Peyer's patch (tissue), 4 donors: ENCODE measurements at regions not wholly inside any gene's neighbourhood (a gene's known extent, or its start where the extent isn't known, plus 50 kb on each side); places are given as distances from the start of the nearest gene placed in this dataset.
"Not testable (repeated sequence)": the region's sequence is repeated elsewhere in the genome, so short reads cannot be mapped to it uniquely, and the experiment has no call there.

Source experiments
- DNase-seq, 3 donors: peaks; one replicate each; pipeline ENCODE4 v3.0.0-alpha.2; 2017 to 2019
- H3K27ac ChIP-seq, 4 donors: fragments of 200-600 bp; sonication (generic); one replicate each; pipeline ENCODE4 v1.5.1; 2016 to 2019
- H3K27me3 ChIP-seq, 2 donors: fragments of 200-600 bp; sonication (generic); one replicate each; pipeline ENCODE4 v1.5.1; 2019
- H3K36me3 ChIP-seq, 3 donors: fragments of 200-600 bp; sonication (generic); one replicate each; pipeline ENCODE4 v1.5.1; 2016 to 2019
- H3K4me1 ChIP-seq, 4 donors: fragments of 200-600 bp; sonication (generic); one replicate each; pipeline ENCODE4 v1.5.1; 2016 to 2019
- H3K4me3 ChIP-seq, 4 donors: fragments of 200-600 bp; sonication (generic); 1 replicate in 3 of 4; 2 replicates in 1 of 4; pipeline ENCODE4 v1.5.1; 2016 to 2019; ENCODE audit warnings: mild to moderate bottlenecking in 1 of 4
- H3K9me3 ChIP-seq, 4 donors: fragments of 200-600 bp; sonication (generic); one replicate each; pipeline ENCODE4 v1.5.1; 2016 to 2019; ENCODE audit warnings: mild to moderate bottlenecking in 1 of 4
- CTCF ChIP-seq, 6 experiments: fragments of 450-650 bp in 4 of 6; fragments of 200-600 bp in 2 of 6; sonication (generic) in 1 of 6; IDR thresholded peaks; one replicate each; pipeline ENCODE4 v1.5.1; 2017 to 2019; ENCODE audit warnings: antibody characterized with exemption in 6 of 6, mild to moderate bottlenecking in 3 of 6, moderate library complexity in 1 of 6
- POLR2A ChIP-seq, 2 donors: fragments of 450-650 bp; IDR thresholded peaks; one replicate each; pipeline ENCODE4 v1.5.1; 2017; ENCODE audit warnings: antibody characterized with exemption in 2 of 2, mild to moderate bottlenecking in 2 of 2, moderate library complexity in 2 of 2

- DNase-seq, result no peak
- H3K27me3 ChIP-seq, result no peaks in the 10 kb centered on the region
- H3K27ac ChIP-seq, result no peak overlapping the region
- no peak overlapping the region for H3K4me3 ChIP-seq
- no peaks in the 10 kb centered on the region for H3K36me3 ChIP-seq
- H3K4me1 ChIP-seq, result peaks cover 0 to 7% (median 0%) of the 10 kb centered on the region in 4 donors
- no peaks in the 10 kb centered on the region for H3K9me3 ChIP-seq
- TF ChIP-seq POLR2A (IDR thresholded peaks at IDR 0.05) (no peak), CTCF (IDR thresholded peaks at IDR 0.05) (no peak)
Observed at GRCh38 chr1:70503358-70503757, 92.3 kb downstream of the CTH start.

- Histone ChIP-seq H3K36me3 (no peaks in the 10 kb centered on the region), H3K9me3 (no peaks in the 10 kb centered on the region), H3K4me1 (peaks cover 0 to 7% (median 0%) of the 10 kb centered on the region in 4 donors), H3K4me3 (no peak overlapping the region), H3K27ac (no peak overlapping the region), H3K27me3 (no peaks in the 10 kb centered on the region)
- TF ChIP-seq POLR2A (IDR thresholded peaks at IDR 0.05) (no peak), CTCF (IDR thresholded peaks at IDR 0.05) (no peak)
- DNase-seq, result peak in 1 of 3 donors; percentile 54
Observed at GRCh38 chr1:70504176-70504820, 93.2 kb downstream of the CTH start.

- Histone ChIP-seq H3K9me3 (no peaks in the 10 kb centered on the region), H3K27me3 (no peaks in the 10 kb centered on the region), H3K36me3 (no peaks in the 10 kb centered on the region), H3K4me3 (no peak overlapping the region), H3K4me1 (peaks cover 0 to 7% (median 0%) of the 10 kb centered on the region in 4 donors), H3K27ac (no peak overlapping the region)
- TF ChIP-seq POLR2A (IDR thresholded peaks at IDR 0.05), result no peak
- no peak for TF ChIP-seq CTCF (IDR thresholded peaks at IDR 0.05)
- no peak for DNase-seq
Observed at GRCh38 chr1:70504821-70505193, 93.7 kb downstream of the CTH start.

- DNase-seq, H3K27me3 ChIP-seq, H3K4me1 ChIP-seq, H3K36me3 ChIP-seq, H3K4me3 ChIP-seq, H3K9me3 ChIP-seq, H3K27ac ChIP-seq: not testable (repeated sequence)
Observed at GRCh38 chr1:70507991-70508390, 96.9 kb downstream of the CTH start.

- Histone ChIP-seq H3K27me3 (no peaks in the 10 kb centered on the region), H3K9me3 (no peaks in the 10 kb centered on the region), H3K4me1 (no peaks in the 10 kb centered on the region), H3K36me3 (no peaks in the 10 kb centered on the region), H3K4me3 (no peak overlapping the region), H3K27ac (no peak overlapping the region)
- DNase-seq, result no peak
- peak; percentile 13 to 87 (median 73) for TF ChIP-seq CTCF (IDR thresholded peaks at IDR 0.05)
- TF ChIP-seq POLR2A (IDR thresholded peaks at IDR 0.05), result no peak
Observed at GRCh38 chr1:70509996-70510876, 99.2 kb downstream of the CTH start.

GRCh38 chr1:70517444-70517843, 106.4 kb downstream of the CTH start:
- no peak for DNase-seq
- no peaks in the 10 kb centered on the region for H3K9me3 ChIP-seq
- no peaks in the 10 kb centered on the region for H3K36me3 ChIP-seq
- no peaks in the 10 kb centered on the region for H3K27me3 ChIP-seq
- H3K27ac ChIP-seq, result no peak overlapping the region
- TF ChIP-seq CTCF (IDR thresholded peaks at IDR 0.05) (no peak), POLR2A (IDR thresholded peaks at IDR 0.05) (no peak)
- H3K4me1 ChIP-seq, result no peaks in the 10 kb centered on the region
- H3K4me3 ChIP-seq, result no peak overlapping the region
